EH (cell line): ENCODE measurements at regions not wholly inside any gene's neighbourhood (a gene's known extent, or its start where the extent isn't known, plus 50 kb on each side); places are given as distances from the start of the nearest gene placed in this dataset.
A peak's percentile ranks its signal among the peaks of the same experiment; 100 is the strongest.
"Not testable (repeated sequence)": the region's sequence is repeated elsewhere in the genome, so short reads cannot be mapped to it uniquely, and the experiment has no call there.

Source experiments
- DNase-seq: peaks from one replicate; pipeline ENCODE4 v3.0.0-alpha.2; 2015; ENCODE audit warnings: low read depth

DNA sequence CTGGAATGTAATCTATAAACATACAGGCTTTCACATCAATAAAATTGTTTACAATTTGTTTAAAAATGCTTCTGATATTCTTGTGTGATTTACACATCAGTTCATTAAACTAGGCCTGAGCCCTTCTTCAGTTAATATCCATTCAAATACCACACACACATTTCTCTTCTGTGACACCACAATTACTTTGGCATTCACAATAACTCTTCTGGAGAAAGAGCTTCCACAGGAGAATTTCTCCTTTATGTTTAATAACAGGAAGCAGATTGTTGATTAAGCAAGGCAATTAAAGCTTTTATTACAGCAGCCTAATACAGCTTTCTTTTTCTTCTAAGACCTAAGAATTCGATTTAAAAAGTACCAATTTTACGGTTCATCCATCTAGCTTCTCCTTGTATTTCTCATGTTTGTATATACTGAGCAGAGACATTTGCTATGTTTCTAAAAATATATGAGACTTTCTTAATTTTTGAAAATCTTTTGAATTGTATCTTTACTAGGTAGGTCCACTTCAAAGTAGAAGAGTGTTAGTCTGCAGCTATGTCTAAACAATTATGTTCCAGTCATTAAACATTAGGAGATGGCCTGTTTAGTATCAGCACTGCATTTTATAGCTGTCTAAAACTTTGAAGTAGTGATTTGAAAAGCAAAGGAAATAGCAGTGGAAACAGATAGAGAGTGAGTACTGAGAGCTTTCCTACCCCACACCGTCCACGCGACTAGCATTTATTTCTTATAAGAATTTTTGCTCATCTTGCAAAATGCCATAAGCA is 511.1 kb upstream of the UBE2E2 start:
- no peak for DNase-seq

DNA sequence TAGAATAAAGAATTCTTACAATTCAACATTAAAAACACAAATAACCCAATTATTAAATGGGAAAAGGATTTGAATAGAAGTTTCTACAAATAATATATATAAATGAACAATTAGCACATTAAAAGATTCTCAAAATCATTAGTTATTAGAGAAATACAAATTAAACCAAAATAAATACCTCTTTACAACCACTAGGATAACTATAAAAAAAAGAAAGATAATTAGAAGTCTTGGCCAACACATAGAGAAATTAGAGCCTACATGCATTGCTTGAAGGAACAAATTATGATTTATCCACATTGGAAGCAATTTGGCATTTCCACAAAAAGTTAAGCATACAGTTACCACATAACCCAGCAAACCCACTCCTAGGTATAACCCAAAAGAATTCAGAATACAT is 502.3 kb upstream of the UBE2E2 start:
- no peak for DNase-seq

DNA sequence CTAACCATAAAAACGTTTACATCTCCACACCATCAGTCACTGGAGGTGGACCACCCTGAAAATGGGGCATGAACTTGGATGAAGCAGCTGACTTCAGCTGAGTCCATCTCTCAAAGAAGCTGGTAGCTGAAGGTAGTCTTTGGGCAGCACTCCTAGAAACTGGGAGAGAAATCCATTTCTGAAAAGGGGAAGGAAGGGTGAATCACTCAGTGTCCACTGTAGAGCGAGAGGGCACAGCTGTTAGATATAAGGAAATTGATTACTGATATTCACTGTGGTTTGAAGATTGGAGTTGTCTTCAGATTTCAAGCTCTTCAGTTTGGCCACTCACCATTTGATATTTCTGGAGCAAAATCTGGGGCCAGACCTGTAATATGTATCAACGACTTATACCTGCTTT is 499.0 kb upstream of the UBE2E2 start:
- DNase-seq, result no peak

DNA sequence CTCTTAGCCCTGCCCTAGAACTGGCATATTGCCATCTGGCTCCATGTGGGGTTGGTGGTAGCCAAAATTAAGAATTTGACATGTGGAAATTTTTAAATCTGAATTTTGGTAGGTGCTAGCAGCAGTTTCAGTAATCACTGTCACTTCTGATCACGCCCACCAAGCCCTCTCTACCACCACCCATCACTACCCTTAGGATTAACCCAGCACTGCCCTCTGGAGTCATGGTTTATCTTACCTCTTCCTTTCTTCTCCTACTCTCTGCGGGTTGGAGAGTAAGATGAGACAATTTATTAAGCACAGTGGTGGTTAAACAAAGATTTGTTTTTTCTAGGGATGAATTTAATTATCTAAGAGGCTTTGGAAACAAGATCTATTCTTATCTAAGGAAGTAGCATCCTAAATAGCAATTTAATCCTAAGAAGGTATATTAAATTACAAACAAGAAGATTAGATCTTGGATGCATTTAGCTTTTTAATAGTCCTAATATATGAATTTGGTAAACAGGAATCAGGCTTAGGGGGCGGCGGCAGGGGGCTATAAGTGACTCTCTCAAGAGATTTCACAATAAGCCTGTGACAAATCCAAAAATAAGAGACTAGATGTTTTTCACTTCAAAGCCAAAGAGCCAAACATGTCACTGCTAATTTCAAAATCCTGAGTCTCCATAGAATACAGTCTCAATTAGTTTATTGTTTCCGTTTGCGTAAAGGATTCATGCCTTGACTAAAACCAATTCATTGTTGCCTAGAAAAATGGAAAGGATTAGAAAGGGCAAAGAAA is 498.4 kb upstream of the UBE2E2 start:
- DNase-seq, result no peak

DNA sequence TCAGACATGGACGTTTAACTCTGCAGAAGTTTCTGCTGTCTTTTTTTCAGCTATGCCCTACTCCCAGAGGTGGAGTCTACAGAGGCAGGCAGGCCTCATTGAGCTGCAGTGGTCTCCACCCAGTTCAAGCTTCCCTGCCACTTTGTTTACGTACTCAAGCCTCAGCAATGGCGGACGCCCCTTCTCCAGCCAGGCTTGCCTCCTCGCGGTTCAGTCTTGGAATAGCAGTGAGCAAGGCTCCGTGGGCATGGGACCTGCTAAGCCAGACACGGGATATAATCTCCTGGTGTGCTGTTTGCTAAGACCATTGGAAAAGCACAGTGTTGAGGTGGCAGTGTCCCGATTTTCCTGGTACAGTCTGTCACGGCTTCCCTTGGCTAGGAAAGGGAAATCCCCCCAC is 496.2 kb upstream of the UBE2E2 start:
- DNase-seq, result not testable (repeated sequence)

DNA sequence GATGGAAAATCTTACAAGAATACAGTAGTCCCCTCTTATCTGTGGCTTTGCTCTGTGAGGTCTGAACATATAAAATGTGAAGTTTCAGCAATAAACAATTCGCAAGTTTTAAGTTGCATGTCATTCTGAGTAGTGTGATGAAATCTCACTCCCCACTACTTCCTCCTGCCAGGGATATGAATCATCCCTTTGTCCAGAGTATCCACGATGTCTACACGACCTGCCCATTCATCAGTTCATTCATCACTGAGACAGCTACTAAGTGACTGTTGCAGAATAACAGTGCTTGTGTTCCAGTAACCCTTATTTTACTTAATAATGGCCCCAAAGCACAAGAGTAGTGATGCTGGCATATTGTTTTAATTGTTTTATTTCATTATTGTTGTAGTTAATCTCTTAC is 489.2 kb upstream of the UBE2E2 start:
- DNase-seq, result peak; percentile 59

DNA sequence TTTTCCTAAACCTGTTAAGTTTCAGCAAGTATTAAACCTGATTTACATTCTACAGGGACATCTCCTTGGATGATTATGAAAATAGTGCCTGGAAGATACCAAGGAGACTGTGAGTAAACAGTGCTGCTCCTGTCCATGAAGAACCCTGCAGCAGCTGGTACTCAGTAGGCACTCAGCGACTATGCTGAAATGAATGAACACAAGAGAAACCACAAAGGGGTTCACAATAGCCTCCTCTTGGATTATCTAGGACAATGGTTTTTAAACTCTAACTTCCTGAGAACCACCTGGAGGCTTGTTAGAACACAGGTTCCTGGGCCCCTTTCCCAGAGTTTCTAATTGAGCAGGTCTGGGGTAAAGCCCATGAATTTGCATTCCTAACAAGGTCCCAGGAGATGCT is 488.4 kb upstream of the UBE2E2 start:
- DNase-seq, result no peak

DNA sequence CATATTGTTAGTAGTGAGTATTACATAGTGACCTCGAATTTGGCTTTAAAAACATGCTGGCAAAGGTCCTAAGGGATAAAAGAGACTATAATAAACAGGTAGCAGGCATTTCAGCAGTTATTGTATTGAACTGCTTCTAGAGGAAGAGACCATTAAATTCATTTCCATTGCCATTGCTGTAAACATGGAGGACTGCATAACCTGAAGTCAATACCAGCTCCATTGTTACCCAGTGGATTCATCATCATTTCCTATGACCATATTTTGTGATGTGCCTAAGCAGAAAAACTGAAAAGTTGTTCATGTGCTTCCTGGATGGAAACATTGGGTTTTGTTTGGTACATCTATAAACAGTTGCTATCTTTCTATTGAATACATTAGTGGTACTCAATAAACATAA is 482.5 kb upstream of the UBE2E2 start:
- DNase-seq, result no peak

DNA sequence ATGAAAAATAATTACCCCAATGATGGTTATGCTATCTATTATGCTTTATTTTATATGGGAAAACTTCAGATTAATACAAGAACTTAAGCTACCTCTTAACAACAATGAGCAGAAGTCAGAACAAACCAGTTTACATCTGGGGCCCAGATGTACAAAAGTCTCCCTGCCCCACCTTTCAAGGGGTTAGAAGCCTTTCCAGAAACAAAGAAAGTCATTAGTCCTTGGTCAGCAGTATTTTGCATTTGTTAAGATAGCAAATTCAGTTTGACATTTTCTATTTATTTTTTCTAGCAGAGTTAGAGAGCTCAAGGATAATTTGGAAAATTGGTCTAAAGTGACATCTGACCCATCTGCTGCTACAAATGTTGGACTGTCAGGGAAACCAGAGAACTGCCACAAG is 478.7 kb upstream of the UBE2E2 start:
- no peak for DNase-seq

DNA sequence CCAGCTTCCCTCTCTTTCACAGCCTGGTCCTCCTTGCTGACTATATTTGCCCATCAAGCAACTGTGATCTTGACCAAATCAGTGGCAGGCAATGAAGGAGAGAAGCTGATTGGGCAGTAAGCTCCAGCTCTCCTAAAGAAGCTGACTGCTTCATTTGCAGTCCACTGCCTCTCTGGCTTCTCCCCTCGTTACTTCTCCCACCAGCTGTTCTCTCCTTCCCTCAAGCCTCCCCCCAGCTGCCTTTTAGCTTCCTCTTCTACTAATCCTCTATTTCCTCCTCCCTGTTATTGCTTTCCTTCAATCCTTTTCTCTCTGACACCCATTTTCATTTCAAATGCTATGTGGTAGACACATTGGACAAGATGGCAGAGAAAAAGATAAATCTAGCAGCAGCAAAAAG is 474.7 kb upstream of the UBE2E2 start:
- no peak for DNase-seq

DNA sequence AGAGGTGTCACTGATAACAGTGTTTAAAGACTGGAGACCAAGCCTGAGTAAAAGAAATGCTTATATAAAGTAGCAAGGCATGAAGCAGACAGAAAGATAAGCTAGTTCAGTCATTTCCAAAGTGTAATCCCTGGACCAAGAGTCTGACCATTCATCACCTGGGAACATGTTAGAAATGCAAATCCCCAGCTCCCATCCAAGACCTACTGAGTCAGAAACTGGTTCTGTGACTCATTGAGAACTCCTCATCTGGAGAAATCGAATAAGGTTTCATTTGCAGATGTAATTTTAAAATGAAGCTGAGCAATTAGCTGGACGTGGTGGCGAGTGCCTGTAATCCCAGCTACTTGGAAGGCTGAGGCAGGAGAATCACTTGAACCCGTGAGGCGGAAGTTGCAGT is 473.9 kb upstream of the UBE2E2 start:
- DNase-seq, result no peak

DNA sequence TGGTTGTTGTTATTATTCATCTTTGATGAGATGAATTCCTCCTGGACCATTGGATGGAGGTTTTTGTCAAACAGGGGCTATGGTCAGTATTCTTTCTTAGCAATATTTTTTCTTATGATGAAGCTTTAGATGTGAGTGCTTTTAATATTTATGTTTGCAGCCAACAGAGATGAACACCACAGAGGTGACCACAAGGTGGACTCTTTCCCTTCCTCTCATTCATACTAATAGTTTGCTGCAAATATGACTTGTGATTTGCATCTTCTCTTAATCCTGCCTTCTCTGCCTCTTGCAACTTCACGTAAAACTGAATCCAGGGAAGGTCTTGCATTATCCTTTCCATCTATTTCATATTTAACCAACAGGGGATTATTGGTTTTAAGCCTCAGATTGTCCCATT is 473.1 kb upstream of the UBE2E2 start:
- DNase-seq, result no peak

DNA sequence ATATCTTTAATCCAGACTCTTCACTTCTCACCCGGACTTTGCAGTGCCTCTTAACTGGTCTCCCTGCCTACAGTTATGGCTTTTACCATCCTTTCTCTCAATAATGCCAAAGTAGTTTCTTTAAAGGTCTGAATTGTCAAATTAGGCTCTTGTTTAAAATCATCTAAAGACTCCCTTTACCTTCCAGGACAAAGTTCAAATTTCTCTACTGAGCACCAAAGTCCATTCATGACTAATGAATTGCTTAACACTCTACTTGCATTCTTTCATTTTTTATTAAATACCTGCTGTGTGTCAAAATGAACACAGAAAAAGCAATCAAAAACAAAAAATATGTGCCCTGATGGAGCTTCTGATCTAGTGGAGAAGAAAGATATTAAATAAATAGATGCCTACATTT is 472.4 kb upstream of the UBE2E2 start:
- no peak for DNase-seq

DNA sequence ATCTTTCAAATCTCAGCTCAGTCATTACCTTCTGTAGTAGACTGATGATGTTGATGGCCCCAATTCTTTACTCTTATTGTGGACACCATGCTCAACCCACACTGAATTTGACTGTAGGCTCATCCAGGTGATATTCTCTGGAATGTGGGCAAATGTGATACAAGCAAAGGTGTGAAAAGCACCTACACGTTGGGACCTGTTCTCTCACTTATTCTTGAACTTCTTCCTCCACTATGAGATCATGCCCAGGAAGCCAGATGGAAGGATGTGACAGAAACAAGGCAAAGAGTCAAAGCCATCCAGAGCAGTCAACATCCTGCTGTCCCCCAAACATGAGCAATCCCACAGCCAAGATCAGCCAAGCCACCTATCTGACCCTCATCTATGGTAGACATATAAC is 471.2 kb upstream of the UBE2E2 start:
- no peak for DNase-seq

DNA sequence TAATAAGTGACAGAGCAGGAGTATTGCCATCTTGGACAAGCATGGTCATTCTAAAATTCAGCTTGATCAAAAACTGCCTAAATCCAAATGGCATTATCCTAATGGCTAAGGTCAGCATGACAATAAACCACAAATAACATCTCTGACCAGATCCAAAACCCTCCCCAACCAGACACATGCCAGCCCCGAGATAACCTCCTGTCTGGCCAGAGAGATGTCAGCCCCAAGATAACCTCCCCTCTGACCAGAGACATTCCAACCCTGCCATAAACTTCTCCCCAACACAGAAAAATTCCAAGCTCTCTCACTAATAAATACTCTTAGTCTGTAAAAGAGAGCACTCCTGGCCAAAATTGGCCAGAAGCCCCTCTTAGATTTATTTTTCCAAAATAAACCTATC is 470.5 kb upstream of the UBE2E2 start:
- DNase-seq, result no peak

DNA sequence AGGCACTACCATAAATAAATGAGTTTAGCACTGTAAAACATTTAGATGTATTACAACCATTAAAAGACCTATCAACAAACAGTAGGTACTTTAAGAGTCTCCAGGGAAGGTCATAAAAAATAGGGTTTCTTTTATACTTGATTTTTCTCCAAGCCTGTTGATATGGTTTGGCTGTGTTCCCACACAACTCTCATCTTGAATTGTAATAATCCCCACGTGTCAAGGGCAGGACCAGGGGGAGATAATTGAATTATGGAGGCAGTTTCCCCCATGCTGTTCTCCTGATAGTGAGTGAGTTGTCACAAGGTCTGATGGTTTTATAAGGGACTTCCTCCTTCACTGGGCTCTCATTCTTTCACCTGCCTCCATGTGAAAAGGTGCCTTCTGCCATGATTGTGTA is 468.9 kb upstream of the UBE2E2 start:
- no peak for DNase-seq

DNA sequence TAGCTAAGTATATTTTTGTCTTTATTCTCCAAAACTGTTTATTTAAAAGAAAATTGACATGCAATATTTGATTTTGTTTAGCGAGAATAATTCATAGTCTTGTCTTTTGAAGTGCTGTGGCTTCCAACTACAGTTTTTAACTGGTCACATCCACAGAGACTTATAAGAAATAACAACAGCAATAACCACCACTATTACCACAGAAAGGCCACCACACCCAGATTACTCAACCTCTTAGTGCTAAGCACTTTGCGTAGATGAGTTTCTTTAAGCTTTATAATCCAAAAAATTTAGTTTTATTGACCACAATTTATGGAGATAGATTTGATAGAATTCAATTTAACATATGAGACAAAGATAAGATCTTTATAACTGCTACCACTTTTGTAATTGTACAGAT is 468.4 kb upstream of the UBE2E2 start:
- no peak for DNase-seq

DNA sequence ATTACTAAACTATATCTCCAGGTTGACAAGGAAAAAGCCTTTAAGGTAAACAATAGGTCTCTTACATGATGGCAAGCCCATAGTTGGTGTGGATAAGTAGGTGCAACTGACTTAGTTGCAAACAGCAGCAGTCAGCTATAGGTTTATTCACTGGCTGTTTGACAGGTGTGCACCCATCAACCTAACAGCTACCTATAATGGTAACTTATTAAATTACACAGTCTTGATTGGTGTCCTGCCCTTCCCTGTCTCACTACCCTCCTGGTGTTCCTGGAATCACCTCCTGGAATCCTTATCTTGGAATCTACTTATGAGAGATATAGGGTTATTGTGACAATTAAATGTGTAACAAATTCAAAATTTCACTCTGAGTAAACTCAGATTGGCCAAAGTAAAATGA is 467.8 kb upstream of the UBE2E2 start:
- no peak for DNase-seq

DNA sequence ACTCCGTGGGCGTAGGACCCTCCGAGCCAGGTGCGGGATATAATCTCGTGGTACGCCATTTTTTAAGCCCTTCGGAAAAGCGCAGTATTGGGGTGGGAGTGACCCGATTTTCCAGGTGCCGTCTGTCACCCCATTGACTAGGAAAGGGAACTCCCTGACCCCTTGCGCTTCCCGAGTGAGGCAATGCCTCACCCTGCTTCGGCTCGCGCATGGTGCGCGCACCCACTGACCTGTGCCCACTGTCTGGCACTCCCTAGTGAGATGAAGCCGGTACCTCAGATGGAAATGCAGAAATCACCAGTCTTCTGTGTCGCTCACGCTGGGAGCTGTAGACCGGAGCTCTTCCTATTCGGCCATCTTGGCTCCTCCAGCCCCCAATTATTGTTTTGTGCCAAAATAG is 459.7 kb upstream of the UBE2E2 start:
- DNase-seq, result not testable (repeated sequence)

DNA sequence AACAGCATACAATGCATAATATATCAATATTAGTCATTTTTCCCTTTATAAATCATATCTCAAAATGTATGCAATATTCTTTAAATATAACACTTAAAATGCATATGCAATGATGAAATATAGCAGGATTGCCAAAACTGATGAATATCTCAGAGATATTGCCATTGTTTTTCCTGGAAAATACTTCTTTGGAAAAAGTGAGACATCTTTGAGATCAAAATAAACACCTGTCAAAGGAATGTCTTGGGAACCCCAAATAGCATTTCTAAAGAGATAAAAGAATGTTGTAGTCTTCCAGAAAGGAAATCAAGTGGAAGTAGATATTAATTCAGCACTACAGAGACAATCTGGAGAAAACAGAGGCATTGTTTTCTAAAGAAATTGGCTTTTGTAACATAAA is 457.8 kb upstream of the UBE2E2 start:
- DNase-seq, result no peak

DNA sequence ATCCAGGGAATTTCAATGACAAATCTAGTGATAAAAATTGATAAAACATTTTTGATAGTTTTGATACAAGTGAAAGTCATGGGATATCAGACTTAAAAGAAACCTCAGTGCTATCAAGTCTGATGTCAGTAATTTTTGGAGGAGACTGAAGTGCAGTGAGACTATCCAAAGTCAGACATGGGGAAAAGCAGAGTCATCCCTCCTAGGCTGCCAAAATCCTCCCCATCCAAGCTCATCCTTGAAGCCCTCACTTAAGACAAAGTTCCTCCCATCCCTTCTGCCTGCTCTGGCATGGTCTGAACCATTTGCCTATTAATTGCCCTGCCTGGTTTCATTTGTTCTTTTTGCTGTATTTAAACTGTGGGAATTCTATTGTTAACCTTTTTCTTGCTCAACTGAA is 456.9 kb upstream of the UBE2E2 start:
- no peak for DNase-seq

DNA sequence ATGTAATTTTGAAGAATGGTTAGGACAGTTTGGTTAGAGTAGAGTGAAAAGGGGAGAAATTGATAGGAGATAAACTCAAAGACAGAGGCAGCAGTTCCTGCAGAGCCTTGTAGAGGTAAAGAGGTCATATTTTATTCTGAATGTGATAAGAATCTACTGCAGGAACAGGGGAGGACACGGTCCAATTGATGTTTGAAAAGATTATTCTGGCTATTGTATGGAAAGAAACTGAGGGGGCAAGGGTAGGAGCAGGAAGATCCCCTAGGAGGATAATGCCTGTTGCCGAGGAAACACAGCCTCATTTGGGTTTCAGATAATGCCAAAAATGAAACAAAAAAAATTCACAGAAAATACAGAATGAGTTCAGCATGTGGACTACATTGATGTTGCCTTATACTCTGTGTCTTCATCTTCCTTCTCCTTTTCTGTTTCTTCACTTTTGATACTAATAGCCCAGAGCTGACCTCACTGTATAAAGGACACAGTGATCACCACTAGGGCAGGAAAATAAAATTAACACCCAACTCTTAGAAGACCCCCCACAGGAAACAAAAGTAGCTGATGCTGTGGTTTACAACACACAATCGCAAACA is 454.6 kb upstream of the UBE2E2 start:
- DNase-seq, result no peak

DNA sequence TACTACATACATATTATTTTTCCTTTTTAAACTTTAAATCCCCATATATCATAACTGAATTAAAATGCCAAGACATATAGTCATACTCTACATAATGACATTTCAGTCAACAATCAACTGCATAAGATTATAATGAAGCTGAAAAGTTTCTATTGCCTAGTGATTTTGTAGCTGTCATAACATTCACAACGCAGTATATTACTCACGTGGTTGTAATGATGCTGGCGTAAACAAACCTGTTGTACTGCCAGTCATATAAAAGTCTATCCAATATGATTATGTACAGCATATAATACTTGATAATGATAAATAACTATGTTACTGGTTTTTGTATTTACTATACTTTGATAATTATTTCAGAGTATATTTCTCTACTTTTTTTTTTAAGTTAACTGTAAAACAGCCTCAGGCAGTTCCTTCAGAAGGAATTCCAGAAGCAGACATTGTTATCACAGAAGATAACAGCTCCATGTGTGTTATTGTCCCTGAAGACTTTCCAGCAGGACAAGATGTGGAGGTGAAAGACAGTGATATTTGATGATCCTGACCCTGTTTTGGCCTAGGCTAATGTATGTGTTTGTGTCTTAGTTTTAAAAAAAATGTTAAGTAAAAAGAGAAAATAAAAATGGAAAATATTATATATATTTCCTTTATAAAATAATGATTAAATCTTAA is 443.4 kb upstream of the UBE2E2 start:
- DNase-seq, result no peak
